ENCODE measurements at regions not wholly inside any gene's neighbourhood (a gene's known extent, or its start where the extent isn't known, plus 50 kb on each side); places are given as distances from the start of the nearest gene placed in this dataset.

- TF ChIP-seq CTCF (IDR thresholded peaks at IDR 0.05), result no peak
- no peak for TF ChIP-seq EP300 (IDR thresholded peaks at IDR 0.05)
Measured at GRCh38 chr13:30047154-30047874, 196.9 kb upstream of the UBL3 start.
